Tibial nerve (tissue), 4 donors: ENCODE measurements at regions not wholly inside any gene's neighbourhood (a gene's known extent, or its start where the extent isn't known, plus 50 kb on each side); places are given as distances from the start of the nearest gene placed in this dataset.

Experiments used
- DNase-seq, 2 donors: peaks; one replicate each; pipeline ENCODE4 v3.0.0-alpha.2; 2019; ENCODE audit warnings: low spot score in 2 of 2
- H3K27ac ChIP-seq, 4 donors: fragments of 200-600 bp; sonication (generic) in 3 of 4; one replicate each; pipeline ENCODE4 v1.5.1; 2017 to 2019; ENCODE audit warnings: mild to moderate bottlenecking in 1 of 4
- H3K27me3 ChIP-seq, 2 donors: fragments of 200-600 bp; sonication (generic) in 1 of 2; one replicate each; pipeline versions ENCODE4 v1.5.1 to v1.6.0; 2017 to 2019
- H3K36me3 ChIP-seq, 3 donors: fragments of 200-600 bp; sonication (generic); one replicate each; pipeline ENCODE4 v1.5.1; 2018 to 2019
- H3K4me1 ChIP-seq, 4 donors: fragments of 200-600 bp; sonication (generic) in 3 of 4; one replicate each; pipeline ENCODE4 v1.5.1; 2017 to 2019
- H3K4me3 ChIP-seq, 4 donors: fragments of 200-600 bp; sonication (generic) in 3 of 4; one replicate each; pipeline ENCODE4 v1.5.1; 2017 to 2019; ENCODE audit warnings: mild to moderate bottlenecking in 1 of 4, moderate library complexity in 1 of 4
- H3K9me3 ChIP-seq, 4 donors: fragments of 200-600 bp; sonication (generic) in 3 of 4; one replicate each; pipeline ENCODE4 v1.5.1; 2017 to 2019
- CTCF ChIP-seq, 5 experiments: fragments of 200-600 bp in 3 of 5; fragments of 450-650 bp in 2 of 5; sonication (generic) in 3 of 5; IDR thresholded peaks; one replicate each; pipeline ENCODE4 v1.5.1; 2016 to 2019; ENCODE audit warnings: antibody characterized with exemption in 5 of 5, mild to moderate bottlenecking in 3 of 5, moderate library complexity in 2 of 5
- EP300 ChIP-seq, 2 donors: sonication (generic); formaldehyde crosslinking; IDR thresholded peaks; one replicate each; pipeline ENCODE4 v1.6.1; 2017; ENCODE audit warnings: antibody characterized with exemption in 2 of 2, mild to moderate bottlenecking in 1 of 2
- POLR2A ChIP-seq, 2 donors: fragments of 450-650 bp; IDR thresholded peaks; one replicate each; pipeline ENCODE4 v1.6.1; 2017; ENCODE audit warnings: antibody characterized with exemption in 2 of 2, mild to moderate bottlenecking in 2 of 2, moderate library complexity in 2 of 2
- WGBS, 2 donors: methylation state at CpG; one replicate each; pipeline ENCODE4 v1.1.5; 2018; 5-methylcytosine and 5-hydroxymethylcytosine counted together

- no peak for TF ChIP-seq CTCF (IDR thresholded peaks at IDR 0.05)
- no peak for TF ChIP-seq EP300 (IDR thresholded peaks at IDR 0.05)
- no peak for TF ChIP-seq POLR2A (IDR thresholded peaks at IDR 0.05)
- Histone ChIP-seq H3K27ac (no peak overlapping the region), H3K9me3 (peaks cover 0 to 9% (median 0%) of the 10 kb centered on the region in 4 donors), H3K4me1 (no peaks in the 10 kb centered on the region), H3K27me3 (no peaks in the 10 kb centered on the region), H3K36me3 (no peaks in the 10 kb centered on the region), H3K4me3 (no peak overlapping the region)
- no peak for DNase-seq
- WGBS, 2 donors: 78 to 92% methylated on average over 1 of the region's 1 CpG
Observed at GRCh38 chr18:28478531-28478930, 301.6 kb upstream of the CDH2 start.

- WGBS, 2 donors: 88 to 92% methylated on average over 2 of the region's 2 CpGs
- no peak for TF ChIP-seq POLR2A (IDR thresholded peaks at IDR 0.05)
- no peak for TF ChIP-seq CTCF (IDR thresholded peaks at IDR 0.05)
- TF ChIP-seq EP300 (IDR thresholded peaks at IDR 0.05): no peak
- DNase-seq: no peak
- Histone ChIP-seq H3K4me3 (no peak overlapping the region), H3K27me3 (no peaks in the 10 kb centered on the region), H3K4me1 (no peaks in the 10 kb centered on the region), H3K27ac (no peak overlapping the region), H3K36me3 (no peaks in the 10 kb centered on the region), H3K9me3 (peaks cover 0 to 11% (median 0%) of the 10 kb centered on the region in 4 donors)
Observed at GRCh38 chr18:28476302-28476701, 299.4 kb upstream of the CDH2 start.

- 66 to 68% methylated on average over 2 of the region's 2 CpGs for WGBS, 2 donors
- no peaks in the 10 kb centered on the region for H3K4me1 ChIP-seq
- TF ChIP-seq CTCF (IDR thresholded peaks at IDR 0.05) (no peak), EP300 (IDR thresholded peaks at IDR 0.05) (no peak), POLR2A (IDR thresholded peaks at IDR 0.05) (no peak)
- H3K4me3 ChIP-seq: no peak overlapping the region
- no peaks in the 10 kb centered on the region for H3K27me3 ChIP-seq
- H3K36me3 ChIP-seq: no peaks in the 10 kb centered on the region
- DNase-seq: no peak
- H3K9me3 ChIP-seq: peaks cover 0 to 11% (median 0%) of the 10 kb centered on the region in 4 donors
- no peak overlapping the region for H3K27ac ChIP-seq
Observed at GRCh38 chr18:28469946-28470345, 293.0 kb upstream of the CDH2 start.

GRCh38 chr18:28468901-28469300, 292.0 kb upstream of the CDH2 start:
- 76 to 82% methylated on average over 1 of the region's 1 CpG for WGBS, 2 donors
- Histone ChIP-seq H3K27ac (no peak overlapping the region), H3K4me1 (no peaks in the 10 kb centered on the region), H3K9me3 (peaks cover 0 to 6% (median 0%) of the 10 kb centered on the region in 4 donors), H3K36me3 (no peaks in the 10 kb centered on the region), H3K27me3 (no peaks in the 10 kb centered on the region), H3K4me3 (no peak overlapping the region)
- DNase-seq: no peak
- TF ChIP-seq POLR2A (IDR thresholded peaks at IDR 0.05) (no peak), EP300 (IDR thresholded peaks at IDR 0.05) (no peak), CTCF (IDR thresholded peaks at IDR 0.05) (no peak)

GRCh38 chr18:28466204-28466603, 289.3 kb upstream of the CDH2 start:
- TF ChIP-seq CTCF (IDR thresholded peaks at IDR 0.05) (no peak), EP300 (IDR thresholded peaks at IDR 0.05) (no peak), POLR2A (IDR thresholded peaks at IDR 0.05) (no peak)
- no peak for DNase-seq
- no peaks in the 10 kb centered on the region for H3K9me3 ChIP-seq
- WGBS, 2 donors: 94 to 96% methylated on average over 2 of the region's 2 CpGs
- H3K27me3 ChIP-seq: no peaks in the 10 kb centered on the region
- H3K4me1 ChIP-seq: no peaks in the 10 kb centered on the region
- no peak overlapping the region for H3K27ac ChIP-seq
- no peaks in the 10 kb centered on the region for H3K36me3 ChIP-seq
- no peak overlapping the region for H3K4me3 ChIP-seq
